ENCODE measurements at regions not wholly inside any gene's neighbourhood (a gene's known extent, or its start where the extent isn't known, plus 50 kb on each side); places are given as distances from the start of the nearest gene placed in this dataset.

GRCh38 chr3:175932586-175932985, 1073.5 kb downstream of the NAALADL2 start:
- H3K36me3 Mint-ChIP-seq (ENCODE audit: unreplicated experiment) = peaks cover 14% of the 10 kb centered on the region
- no peak for TF ChIP-seq CTCF (IDR thresholded peaks at IDR 0.05; ENCODE audit: partially characterized antibody, unreplicated experiment)
- H3K27ac Mint-ChIP-seq (ENCODE audit: unreplicated experiment) = no peak overlapping the region
- DNase-seq = no peak
- no peaks in the 10 kb centered on the region for H3K27me3 Mint-ChIP-seq (ENCODE audit: unreplicated experiment)
- H3K4me1 Mint-ChIP-seq (ENCODE audit: low read depth, unreplicated experiment) = peaks cover 6% of the 10 kb centered on the region
- no peak overlapping the region for H3K4me3 Mint-ChIP-seq (ENCODE audit: unreplicated experiment)
- H3K9me3 Mint-ChIP-seq (ENCODE audit: unreplicated experiment) = peaks cover 3% of the 10 kb centered on the region

GRCh38 chr3:175919133-175919532, 1060.0 kb downstream of the NAALADL2 start:
- no peak for TF ChIP-seq CTCF (IDR thresholded peaks at IDR 0.05; ENCODE audit: partially characterized antibody, unreplicated experiment)
- DNase-seq = no peak
- Mint-ChIP-seq H3K27me3 (ENCODE audit: unreplicated experiment) (peaks cover 2% of the 10 kb centered on the region), H3K4me3 (ENCODE audit: unreplicated experiment) (no peak overlapping the region), H3K27ac (ENCODE audit: unreplicated experiment) (no peak overlapping the region), H3K4me1 (ENCODE audit: low read depth, unreplicated experiment) (no peaks in the 10 kb centered on the region), H3K36me3 (ENCODE audit: unreplicated experiment) (peaks cover 7% of the 10 kb centered on the region), H3K9me3 (ENCODE audit: unreplicated experiment) (peaks cover 8% of the 10 kb centered on the region)

GRCh38 chr3:175916191-175916934, 1057.2 kb downstream of the NAALADL2 start:
- Mint-ChIP-seq H3K4me3 (ENCODE audit: unreplicated experiment) (no peak overlapping the region), H3K27me3 (ENCODE audit: unreplicated experiment) (peaks cover 2% of the 10 kb centered on the region), H3K9me3 (ENCODE audit: unreplicated experiment) (peaks cover 8% of the 10 kb centered on the region), H3K4me1 (ENCODE audit: low read depth, unreplicated experiment) (no peaks in the 10 kb centered on the region), H3K27ac (ENCODE audit: unreplicated experiment) (no peak overlapping the region), H3K36me3 (ENCODE audit: unreplicated experiment) (peaks cover 7% of the 10 kb centered on the region)
- no peak for DNase-seq
- no peak for TF ChIP-seq CTCF (IDR thresholded peaks at IDR 0.05; ENCODE audit: partially characterized antibody, unreplicated experiment)

- Mint-ChIP-seq H3K36me3 (ENCODE audit: unreplicated experiment) (peaks cover 7% of the 10 kb centered on the region), H3K4me1 (ENCODE audit: low read depth, unreplicated experiment) (no peaks in the 10 kb centered on the region), H3K4me3 (ENCODE audit: unreplicated experiment) (no peak overlapping the region), H3K9me3 (ENCODE audit: unreplicated experiment) (peaks cover 4% of the 10 kb centered on the region), H3K27me3 (ENCODE audit: unreplicated experiment) (peaks cover 2% of the 10 kb centered on the region), H3K27ac (ENCODE audit: unreplicated experiment) (no peak overlapping the region)
- no peak for DNase-seq
- TF ChIP-seq CTCF (IDR thresholded peaks at IDR 0.05; ENCODE audit: partially characterized antibody, unreplicated experiment) = no peak
These were observed 1055.7 kb downstream of the NAALADL2 start for GRCh38 chr3:175914785-175915184.

- Mint-ChIP-seq H3K4me3 (ENCODE audit: unreplicated experiment) (no peak overlapping the region), H3K9me3 (ENCODE audit: unreplicated experiment) (peaks cover under 1% of the 10 kb centered on the region), H3K27me3 (ENCODE audit: unreplicated experiment) (no peaks in the 10 kb centered on the region), H3K4me1 (ENCODE audit: low read depth, unreplicated experiment) (no peaks in the 10 kb centered on the region), H3K36me3 (ENCODE audit: unreplicated experiment) (peaks cover 2% of the 10 kb centered on the region), H3K27ac (ENCODE audit: unreplicated experiment) (peak overlapping the region; percentile 44)
- TF ChIP-seq CTCF (IDR thresholded peaks at IDR 0.05; ENCODE audit: partially characterized antibody, unreplicated experiment) = no peak
- no peak for DNase-seq
These were observed 1054.2 kb downstream of the NAALADL2 start for GRCh38 chr3:175913286-175913685.

All from glutamatergic neuron (in vitro differentiated cells).